ENCODE measurements at regions not wholly inside any gene's neighbourhood (a gene's known extent, or its start where the extent isn't known, plus 50 kb on each side); places are given as distances from the start of the nearest gene placed in this dataset.

DNA sequence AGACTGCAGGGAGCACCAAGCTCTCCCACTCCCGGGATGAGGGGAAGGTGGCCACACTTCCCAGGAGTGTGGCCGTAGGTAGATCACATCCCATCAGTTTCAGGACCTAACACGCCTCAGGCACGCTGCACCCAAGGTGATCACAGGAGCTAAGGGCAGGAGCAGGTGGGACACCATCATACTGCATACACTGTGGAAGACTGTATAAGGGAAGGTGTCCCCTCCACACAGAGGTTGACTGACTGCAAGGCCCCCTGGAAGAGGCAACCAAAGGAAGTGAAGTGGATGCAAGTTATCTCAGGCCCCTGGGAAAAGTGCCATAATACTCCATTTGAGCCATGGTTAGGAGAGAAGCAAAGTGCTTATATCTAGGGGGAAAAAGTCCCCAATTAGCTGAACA is 351.9 kb upstream of the SMIM21 start:
- Mint-ChIP-seq H3K36me3 (no peaks in the 10 kb centered on the region), H3K27me3 (ENCODE audit: low read depth in 3 of 3) (peaks cover 0 to 1% (median 0%) of the 10 kb centered on the region in 3 donors), H3K4me1 (no peaks in the 10 kb centered on the region), H3K27ac (no peak overlapping the region), H3K9me3 (peaks cover 0 to 5% (median 0%) of the 10 kb centered on the region in 7 donors), H3K4me3 (no peak overlapping the region)
- Histone ChIP-seq H2AFZ (ENCODE audit: insufficient read depth, low read depth, low read length, poor library complexity, severe bottlenecking) (no peak overlapping the region), H4K20me1 (ENCODE audit: insufficient read depth, low read length) (no peaks in the 10 kb centered on the region), H3K9me3 (replicated peaks in 1 of 2; ENCODE audit: control insufficient read depth in 1 of 2, insufficient read depth in 1 of 2, low read length in 2 of 2) (no peaks in the 10 kb centered on the region), H3K27ac (ENCODE audit: low read depth in 1 of 2, low read length in 2 of 2) (no peak overlapping the region), H3K36me3 (replicated peaks in 1 of 2; ENCODE audit: control insufficient read depth in 1 of 2, insufficient read depth in 2 of 2, low read length in 2 of 2) (no peaks in the 10 kb centered on the region), H3K79me2 (ENCODE audit: insufficient read depth, low read length) (no peaks in the 10 kb centered on the region), H3K9ac (ENCODE audit: insufficient read depth, low read length, poor library complexity, severe bottlenecking) (no peak overlapping the region), H3K4me1 (ENCODE audit: control insufficient read depth in 1 of 2, insufficient read depth in 2 of 2, low read length in 2 of 2) (no peaks in the 10 kb centered on the region), H3K4me2 (replicated peaks; ENCODE audit: extremely low read depth, low read length, poor library complexity, severe bottlenecking) (no peak overlapping the region), H3K27me3 (ENCODE audit: control insufficient read depth in 2 of 2, insufficient read depth in 2 of 2, low read length in 2 of 2) (no peaks in the 10 kb centered on the region), H3K4me3 (replicated peaks in 1 of 3; ENCODE audit: low read depth in 2 of 3, low read length in 3 of 3) (no peak overlapping the region)
- no peak for DNase-seq
- WGBS (ENCODE audit: insufficient coverage), result 92% methylated on average over 2 of the region's 4 CpGs
- intact Hi-C loops (cut with micrococcal nuclease), result no loop called here
- TF ChIP-seq, protein P1, sequence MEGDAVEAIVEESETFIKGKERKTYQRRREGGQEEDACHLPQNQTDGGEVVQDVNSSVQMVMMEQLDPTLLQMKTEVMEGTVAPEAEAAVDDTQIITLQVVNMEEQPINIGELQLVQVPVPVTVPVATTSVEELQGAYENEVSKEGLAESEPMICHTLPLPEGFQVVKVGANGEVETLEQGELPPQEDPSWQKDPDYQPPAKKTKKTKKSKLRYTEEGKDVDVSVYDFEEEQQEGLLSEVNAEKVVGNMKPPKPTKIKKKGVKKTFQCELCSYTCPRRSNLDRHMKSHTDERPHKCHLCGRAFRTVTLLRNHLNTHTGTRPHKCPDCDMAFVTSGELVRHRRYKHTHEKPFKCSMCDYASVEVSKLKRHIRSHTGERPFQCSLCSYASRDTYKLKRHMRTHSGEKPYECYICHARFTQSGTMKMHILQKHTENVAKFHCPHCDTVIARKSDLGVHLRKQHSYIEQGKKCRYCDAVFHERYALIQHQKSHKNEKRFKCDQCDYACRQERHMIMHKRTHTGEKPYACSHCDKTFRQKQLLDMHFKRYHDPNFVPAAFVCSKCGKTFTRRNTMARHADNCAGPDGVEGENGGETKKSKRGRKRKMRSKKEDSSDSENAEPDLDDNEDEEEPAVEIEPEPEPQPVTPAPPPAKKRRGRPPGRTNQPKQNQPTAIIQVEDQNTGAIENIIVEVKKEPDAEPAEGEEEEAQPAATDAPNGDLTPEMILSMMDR (IDR thresholded peaks at IDR 0.05), result no peak

DNA sequence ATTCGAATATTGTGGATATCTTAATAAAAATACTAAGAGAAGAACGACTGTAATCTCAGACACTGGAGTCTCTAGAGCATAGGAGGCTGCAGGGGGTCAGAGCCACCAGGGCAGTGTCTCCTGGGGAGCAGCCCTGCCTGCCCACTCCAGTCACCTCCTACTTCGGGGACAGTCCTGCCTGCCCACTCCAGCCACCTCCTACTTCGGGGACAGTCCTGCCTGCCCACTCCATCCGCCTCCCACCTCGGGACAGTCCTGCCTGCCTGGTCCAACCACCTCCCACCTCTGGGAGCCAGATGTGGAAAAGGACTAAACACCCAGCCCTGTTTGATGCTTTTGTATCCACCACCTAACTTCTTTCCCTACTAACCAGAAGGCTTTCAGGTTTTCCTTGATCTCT is 350.1 kb upstream of the SMIM21 start:
- no peak overlapping the region for H3K4me3 ChIP-seq (replicated peaks in 1 of 3; ENCODE audit: low read depth in 2 of 3, low read length in 3 of 3)
- peaks cover 0 to 3% (median 0%) of the 10 kb centered on the region in 3 donors for H3K27me3 Mint-ChIP-seq (ENCODE audit: low read depth in 3 of 3)
- H3K27ac Mint-ChIP-seq, result no peak overlapping the region
- no peaks in the 10 kb centered on the region for H3K4me1 ChIP-seq (ENCODE audit: control insufficient read depth in 1 of 2, insufficient read depth in 2 of 2, low read length in 2 of 2)
- TF ChIP-seq, protein P1 (IDR thresholded peaks at IDR 0.05), result no peak
- H4K20me1 ChIP-seq (ENCODE audit: insufficient read depth, low read length), result no peaks in the 10 kb centered on the region
- no peaks in the 10 kb centered on the region for H3K27me3 ChIP-seq (ENCODE audit: control insufficient read depth in 2 of 2, insufficient read depth in 2 of 2, low read length in 2 of 2)
- no peak overlapping the region for H2AFZ ChIP-seq (ENCODE audit: insufficient read depth, low read depth, low read length, poor library complexity, severe bottlenecking)
- no peak overlapping the region for H3K27ac ChIP-seq (ENCODE audit: low read depth in 1 of 2, low read length in 2 of 2)
- no peaks in the 10 kb centered on the region for H3K79me2 ChIP-seq (ENCODE audit: insufficient read depth, low read length)
- no peaks in the 10 kb centered on the region for H3K4me1 Mint-ChIP-seq
- H3K4me3 Mint-ChIP-seq, result no peak overlapping the region
- H3K36me3 Mint-ChIP-seq, result no peaks in the 10 kb centered on the region
- H3K36me3 ChIP-seq (replicated peaks in 1 of 2; ENCODE audit: control insufficient read depth in 1 of 2, insufficient read depth in 2 of 2, low read length in 2 of 2), result no peaks in the 10 kb centered on the region
- no peak overlapping the region for H3K4me2 ChIP-seq (replicated peaks; ENCODE audit: extremely low read depth, low read length, poor library complexity, severe bottlenecking)
- intact Hi-C loops (cut with micrococcal nuclease), result no loop called here
- WGBS (ENCODE audit: insufficient coverage), result 69% methylated on average over 4 of the region's 6 CpGs
- no peak for DNase-seq
- no peak overlapping the region for H3K9ac ChIP-seq (ENCODE audit: insufficient read depth, low read length, poor library complexity, severe bottlenecking)
- H3K9me3 Mint-ChIP-seq, result peaks cover 0 to 5% (median 0%) of the 10 kb centered on the region in 7 donors
- no peaks in the 10 kb centered on the region for H3K9me3 ChIP-seq (replicated peaks in 1 of 2; ENCODE audit: control insufficient read depth in 1 of 2, insufficient read depth in 1 of 2, low read length in 2 of 2)
